ENCODE measurements at regions not wholly inside any gene's neighbourhood (a gene's known extent, or its start where the extent isn't known, plus 50 kb on each side); places are given as distances from the start of the nearest gene placed in this dataset.
A peak's percentile ranks its signal among the peaks of the same experiment; 100 is the strongest.

GRCh38 chr13:47147812-47148119 lies 250.9 kb upstream of the HTR2A start:
- DNase-seq, result no peak

- DNase-seq, result no peak
These were observed 250.3 kb upstream of the HTR2A start for GRCh38 chr13:47146991-47147811.

- DNase-seq, result peak; percentile 80
These were observed 249.3 kb upstream of the HTR2A start for GRCh38 chr13:47146136-47146535.

- no peak for DNase-seq
These were observed 247.9 kb upstream of the HTR2A start for GRCh38 chr13:47144782-47145181.

- DNase-seq, result no peak
These were observed 245.3 kb upstream of the HTR2A start for GRCh38 chr13:47142105-47142504.

- no peak for DNase-seq
These were observed 242.7 kb upstream of the HTR2A start for GRCh38 chr13:47139519-47139918.

GRCh38 chr13:47136504-47136941 lies 239.7 kb upstream of the HTR2A start:
- DNase-seq, result no peak

- DNase-seq, result no peak
These were observed 239.1 kb upstream of the HTR2A start for GRCh38 chr13:47135800-47136503.

- no peak for DNase-seq
These were observed 238.2 kb upstream of the HTR2A start for GRCh38 chr13:47134939-47135489.

GRCh38 chr13:47133011-47133445 lies 236.2 kb upstream of the HTR2A start:
- DNase-seq, result no peak

- DNase-seq, result no peak
These were observed 232.6 kb upstream of the HTR2A start for GRCh38 chr13:47129461-47129860.

- DNase-seq, result peak; percentile 47
These were observed 229.6 kb upstream of the HTR2A start for GRCh38 chr13:47126432-47126831.

- no peak for DNase-seq
These were observed 224.4 kb upstream of the HTR2A start for GRCh38 chr13:47121092-47121763.

GRCh38 chr13:47120282-47120681 lies 223.4 kb upstream of the HTR2A start:
- no peak for DNase-seq

GRCh38 chr13:47119575-47120235 lies 222.9 kb upstream of the HTR2A start:
- no peak for DNase-seq

GRCh38 chr13:47117268-47117667 lies 220.4 kb upstream of the HTR2A start:
- peak; percentile 55 for DNase-seq

GRCh38 chr13:47114030-47114429 lies 217.2 kb upstream of the HTR2A start:
- DNase-seq, result peak; percentile 84

GRCh38 chr13:47112903-47113299 lies 216.0 kb upstream of the HTR2A start:
- DNase-seq, result peak; percentile 41

- DNase-seq, result peak; percentile 25
These were observed 215.5 kb upstream of the HTR2A start for GRCh38 chr13:47112205-47112902.

- no peak for DNase-seq
These were observed 214.6 kb upstream of the HTR2A start for GRCh38 chr13:47111499-47111898.

- DNase-seq, result no peak
These were observed 214.0 kb upstream of the HTR2A start for GRCh38 chr13:47110833-47111240.

GRCh38 chr13:47110141-47110540 lies 213.3 kb upstream of the HTR2A start:
- no peak for DNase-seq
